Ovary (tissue), 7 donors: ENCODE measurements at regions not wholly inside any gene's neighbourhood (a gene's known extent, or its start where the extent isn't known, plus 50 kb on each side); places are given as distances from the start of the nearest gene placed in this dataset.
"Not testable (repeated sequence)": the region's sequence is repeated elsewhere in the genome, so short reads cannot be mapped to it uniquely, and the experiment has no call there.

Experiments used
- DNase-seq, 5 donors: peaks; one replicate each; pipeline ENCODE4 v3.0.0-alpha.2; 2019 to 2020
- H3K27ac ChIP-seq, 2 donors: fragments of 200-600 bp; one replicate each; pipeline versions ENCODE4 v1.5.1 to v1.8.0; 2019 to 2022
- H3K27me3 ChIP-seq: fragments of 200-600 bp; one replicate; pipeline ENCODE4 v1.8.0; 2022
- H3K36me3 ChIP-seq: fragments of 200-600 bp; sonication (generic); one replicate; pipeline ENCODE4 v1.5.1; 2019
- H3K4me1 ChIP-seq: one replicate; pipeline ENCODE4 v1.8.1; 2013; ENCODE audit warnings: mild to moderate bottlenecking, moderate library complexity; ENCODE audit not compliant: insufficient read depth
- H3K4me3 ChIP-seq: fragments of 200-600 bp; sonication (generic); one replicate; pipeline ENCODE4 v1.5.1; 2017
- H3K9me3 ChIP-seq, 2 donors: fragments of 200-600 bp in 1 of 2; sonication (generic) in 1 of 2; one replicate each; pipeline versions ENCODE4 v1.5.1 to v1.8.1; 2013 to 2019; ENCODE audit warnings: mild to moderate bottlenecking in 1 of 2, moderate library complexity in 1 of 2
- CTCF ChIP-seq, 3 donors: fragments of 450-650 bp in 2 of 3; fragments of 200-600 bp in 1 of 3; IDR thresholded peaks; one replicate each; pipeline versions ENCODE4 v1.5.1 to v1.8.0; 2016 to 2022; ENCODE audit warnings: antibody characterized with exemption in 3 of 3, mild to moderate bottlenecking in 1 of 3
- EP300 ChIP-seq: sonication (generic); formaldehyde crosslinking; IDR thresholded peaks from one replicate; pipeline ENCODE4 v1.6.1; 2017; ENCODE audit warnings: antibody characterized with exemption
- POLR2A ChIP-seq: fragments of 450-650 bp; IDR thresholded peaks from one replicate; pipeline ENCODE4 v1.6.1; 2017; ENCODE audit warnings: antibody characterized with exemption, mild to moderate bottlenecking, moderate library complexity
- WGBS, 3 donors: extraction: QIAGEN DNeasy Blood & Tissue Kit in 1 of 3; methylation state at CpG; one replicate each; pipeline versions ENCODE4 v1.1.5 to v1.1.7; 2013 to 2017; 5-methylcytosine and 5-hydroxymethylcytosine counted together
- intact Hi-C, 4 donors: fragments of 100-400 bp; cut with DNase I; formaldehyde crosslinking; loops; one replicate each; pipeline versions ENCODE4 v1.11.0 to v1.15.1; 2022 to 2023
- donor health status: DM: no; HTN: no; CAD: no; lungs with moderate emphysema.
- donor health status: DM: no; HTN: no; CAD: no.
- donor health status: Bipolar disorder and iron deficiency.
- donor health status: DM: no; HTN: no; CAD: no.
- donor health status: DM: yes; HTN: yes; CAD: no.

DNA sequence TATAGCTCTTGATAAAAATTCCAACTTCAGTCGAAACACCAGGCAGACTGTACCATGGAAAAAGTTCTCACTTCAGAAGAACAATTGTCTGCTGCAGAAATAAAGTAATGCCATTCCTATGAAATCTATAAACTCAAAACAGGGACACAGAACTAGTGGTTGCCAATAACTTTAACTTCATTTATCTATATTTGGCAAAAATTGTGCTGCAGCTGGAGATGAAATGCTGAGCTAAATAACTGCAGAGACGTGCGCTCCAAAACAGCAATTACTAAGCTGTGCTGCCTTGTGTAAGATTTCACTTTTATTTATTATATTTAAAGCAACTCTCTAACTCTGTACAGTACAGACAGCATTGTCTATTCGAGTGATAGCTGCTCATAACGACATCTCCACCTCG lies 540.1 kb upstream of the ID2 start:
- no peak for DNase-seq
- H3K27ac ChIP-seq, result peak overlapping the region in 1 of 2 donors; percentile 92
- WGBS, 3 donors, result 22 to 31% (median 24%) methylated on average over 6 of the region's 6 CpGs

DNA sequence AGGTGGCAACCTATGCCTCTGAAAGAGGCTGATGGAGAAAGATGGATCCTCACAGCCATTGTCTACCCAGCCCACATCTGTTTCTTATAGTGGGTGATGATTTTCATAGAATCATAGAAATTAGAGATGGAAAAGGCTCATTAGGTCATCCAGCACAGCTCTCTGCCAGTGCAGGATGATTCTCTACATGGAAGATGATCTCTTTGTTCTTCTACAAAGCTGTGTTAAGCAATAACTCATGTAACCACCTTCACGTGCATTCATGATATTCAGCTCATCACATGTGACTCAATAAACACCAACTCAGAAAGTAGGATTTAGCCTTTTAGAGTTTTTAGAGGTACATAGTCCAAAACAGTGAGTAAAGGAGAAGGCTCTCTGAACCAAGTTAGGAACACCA lies 539.4 kb upstream of the ID2 start:
- no peaks in the 10 kb centered on the region for H3K36me3 ChIP-seq
- no peak for DNase-seq
- peak overlapping the region in 1 of 2 donors; percentile 11 for H3K27ac ChIP-seq
- H3K4me3 ChIP-seq, result no peak overlapping the region
- no peaks in the 10 kb centered on the region for H3K9me3 ChIP-seq
- peaks cover 16% of the 10 kb centered on the region for H3K4me1 ChIP-seq
- intact Hi-C loops, result loop anchor here in 1 of 4 donors (10.0 kb wide), 1 partner anchor 542 kb away; the partner anchor contains the start of gene ID2
- WGBS, 3 donors, result 61 to 80% (median 63%) methylated on average over 1 of the region's 1 CpG
- no peaks in the 10 kb centered on the region for H3K27me3 ChIP-seq
- TF ChIP-seq POLR2A (no peak), EP300 (no peak), CTCF (IDR thresholded peaks at IDR 0.05) (no peak)

More for the DNA sequence above, 540.1 kb upstream of the ID2 start:
- no peaks in the 10 kb centered on the region for H3K9me3 ChIP-seq
- peaks cover 16% of the 10 kb centered on the region for H3K4me1 ChIP-seq
- TF ChIP-seq CTCF (IDR thresholded peaks at IDR 0.05) (no peak), POLR2A (no peak), EP300 (no peak)
- H3K27me3 ChIP-seq, result no peaks in the 10 kb centered on the region
- H3K4me3 ChIP-seq, result no peak overlapping the region
- intact Hi-C loops, result loop anchor here in 1 of 4 donors (10.0 kb wide), 1 partner anchor 543 kb away; the partner anchor contains the start of gene ID2
- H3K36me3 ChIP-seq, result no peaks in the 10 kb centered on the region

DNA sequence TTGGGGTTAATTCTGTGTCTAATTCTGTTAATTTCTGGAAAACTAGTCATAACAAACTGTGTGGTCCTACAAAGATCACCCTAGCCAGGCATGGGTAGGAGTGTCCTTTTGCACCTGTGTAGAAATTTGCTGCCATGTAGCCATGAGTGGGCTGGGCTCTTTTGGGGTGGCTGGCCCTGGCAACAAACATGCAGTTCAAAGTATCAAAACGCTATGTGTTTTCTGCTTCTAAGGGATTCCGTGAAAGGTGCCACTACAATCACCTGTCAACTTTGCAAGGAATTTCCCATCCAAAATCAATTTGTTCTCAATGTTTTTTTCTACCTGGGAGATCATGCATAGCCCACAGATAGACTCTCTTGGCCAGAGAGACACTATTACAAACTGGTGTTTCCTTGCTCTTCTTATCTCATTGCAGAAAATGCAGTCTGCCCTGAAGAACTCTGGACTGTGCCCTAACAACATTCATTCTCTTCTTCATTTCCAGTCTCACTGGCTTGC lies 537.7 kb upstream of the ID2 start:
- peaks cover 16% of the 10 kb centered on the region for H3K4me1 ChIP-seq
- no peak overlapping the region for H3K27ac ChIP-seq
- no peaks in the 10 kb centered on the region for H3K9me3 ChIP-seq
- TF ChIP-seq POLR2A (no peak), CTCF (IDR thresholded peaks at IDR 0.05) (no peak), EP300 (no peak)
- H3K27me3 ChIP-seq, result no peaks in the 10 kb centered on the region
- no peak overlapping the region for H3K4me3 ChIP-seq
- H3K36me3 ChIP-seq, result no peaks in the 10 kb centered on the region
- DNase-seq, result no peak
- intact Hi-C loops, result loop anchor here in 1 of 4 donors (10.0 kb wide), 1 partner anchor 541 kb away; the partner anchor contains the start of gene ID2
- 95 to 99% (median 95%) methylated on average over 2 of the region's 2 CpGs for WGBS, 3 donors

DNA sequence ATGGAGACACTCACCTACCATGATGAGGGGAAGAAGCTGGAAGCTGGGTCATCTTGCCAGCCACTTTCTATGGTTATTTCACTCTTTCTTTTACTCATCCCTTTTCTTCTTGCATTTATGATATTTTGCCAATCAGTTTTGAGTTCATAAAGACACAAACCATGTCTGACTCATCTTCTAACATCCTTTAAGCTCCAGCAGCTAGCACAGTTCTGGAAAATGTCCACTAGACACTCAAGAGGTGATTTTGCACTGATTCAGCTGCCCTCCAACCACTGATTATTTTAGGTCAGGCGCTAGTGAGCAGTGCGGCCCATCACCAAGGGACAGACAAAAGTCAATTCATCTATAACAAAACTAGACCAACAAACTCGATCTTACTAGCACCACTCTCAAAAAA lies 537.1 kb upstream of the ID2 start:
- no peak overlapping the region for H3K4me3 ChIP-seq
- intact Hi-C loops, result loop anchor here in 1 of 4 donors (10.0 kb wide), 1 partner anchor 540 kb away; the partner anchor contains the start of gene ID2
- H3K9me3 ChIP-seq, result no peaks in the 10 kb centered on the region
- H3K27ac ChIP-seq, result no peak overlapping the region
- no peaks in the 10 kb centered on the region for H3K27me3 ChIP-seq
- no peaks in the 10 kb centered on the region for H3K36me3 ChIP-seq
- H3K4me1 ChIP-seq, result peaks cover 13% of the 10 kb centered on the region
- WGBS, 3 donors, result 78 to 81% (median 78%) methylated on average over 3 of the region's 3 CpGs
- DNase-seq, result no peak
- TF ChIP-seq POLR2A, result no peak
- TF ChIP-seq EP300, result no peak
- no peak for TF ChIP-seq CTCF (IDR thresholded peaks at IDR 0.05)

- H3K27ac ChIP-seq, H3K36me3 ChIP-seq, H3K9me3 ChIP-seq, H3K27me3 ChIP-seq, DNase-seq, H3K4me3 ChIP-seq: not testable (repeated sequence)
- intact Hi-C loops, result loop anchor here in 1 of 4 donors (10.0 kb wide), 1 partner anchor 539 kb away; the partner anchor contains the start of gene ID2
- 84 to 94% (median 91%) methylated on average over 2 of the region's 2 CpGs for WGBS, 3 donors
- peaks cover 12% of the 10 kb centered on the region for H3K4me1 ChIP-seq
Observed at GRCh38 chr2:8145375-8145774, 536.5 kb upstream of the ID2 start.
